HUDEP-2 (cell line): ENCODE measurements at regions not wholly inside any gene's neighbourhood (a gene's known extent, or its start where the extent isn't known, plus 50 kb on each side); places are given as distances from the start of the nearest gene placed in this dataset.
A peak's percentile ranks its signal among the peaks of the same experiment; 100 is the strongest.

Experiments used
- DNase-seq, 76 experiments: peaks; one replicate each; lab custom pipeline; 2025; ENCODE audit not compliant: unreplicated experiment in 76 of 76; lab: John Stamatoyannopoulos, UW

- DNase-seq: no peak
These were observed 113.7 kb upstream of the DHX40 start for GRCh38 chr17:59451706-59452105.

- no peak for DNase-seq
These were observed 110.7 kb upstream of the DHX40 start for GRCh38 chr17:59454633-59455105.

- no peak for DNase-seq
These were observed 109.0 kb upstream of the DHX40 start for GRCh38 chr17:59456428-59456827.

- no peak for DNase-seq
These were observed 108.3 kb upstream of the DHX40 start for GRCh38 chr17:59456923-59457615.

- DNase-seq: no peak
These were observed 103.0 kb upstream of the DHX40 start for GRCh38 chr17:59462385-59462784.

GRCh38 chr17:59464246-59464645 lies 101.2 kb upstream of the DHX40 start:
- no peak for DNase-seq

GRCh38 chr17:59465949-59466307 lies 99.5 kb upstream of the DHX40 start:
- no peak for DNase-seq

GRCh38 chr17:59466946-59467801 lies 98.2 kb upstream of the DHX40 start:
- no peak for DNase-seq

GRCh38 chr17:59469786-59470485 lies 95.5 kb upstream of the DHX40 start:
- no peak for DNase-seq

GRCh38 chr17:59470624-59471297 lies 94.6 kb upstream of the DHX40 start:
- no peak for DNase-seq

GRCh38 chr17:59476413-59476812 lies 89.0 kb upstream of the DHX40 start:
- no peak for DNase-seq

- no peak for DNase-seq
These were observed 86.3 kb upstream of the DHX40 start for GRCh38 chr17:59479141-59479540.

- no peak for DNase-seq
These were observed 81.5 kb upstream of the DHX40 start for GRCh38 chr17:59483860-59484259.

- DNase-seq: no peak
These were observed 80.4 kb upstream of the DHX40 start for GRCh38 chr17:59485015-59485414.

GRCh38 chr17:59485946-59486345 lies 79.5 kb upstream of the DHX40 start:
- DNase-seq: no peak

- DNase-seq: no peak
These were observed 78.1 kb upstream of the DHX40 start for GRCh38 chr17:59487161-59487873.

GRCh38 chr17:59488805-59489204 lies 76.6 kb upstream of the DHX40 start:
- no peak for DNase-seq

GRCh38 chr17:59490216-59490615 lies 75.2 kb upstream of the DHX40 start:
- DNase-seq: no peak

- DNase-seq: no peak
These were observed 73.9 kb upstream of the DHX40 start for GRCh38 chr17:59491353-59492090.

GRCh38 chr17:59492091-59492451 lies 73.3 kb upstream of the DHX40 start:
- DNase-seq: peak in 1 of 76 experiments; percentile 13
